ENCODE measurements at regions not wholly inside any gene's neighbourhood (a gene's known extent, or its start where the extent isn't known, plus 50 kb on each side); places are given as distances from the start of the nearest gene placed in this dataset.

- H3K79me2 ChIP-seq (ENCODE audit: insufficient read depth, low read length), result no peaks in the 10 kb centered on the region
- H3K4me3 ChIP-seq (ENCODE audit: low read depth in 1 of 2, low read length in 2 of 2), result no peak overlapping the region
- H3K27me3 ChIP-seq (ENCODE audit: insufficient read depth, low read length, poor library complexity), result no peaks in the 10 kb centered on the region
- no peak overlapping the region for H3K9ac ChIP-seq (ENCODE audit: low read depth, low read length)
- H3K4me1 ChIP-seq (ENCODE audit: insufficient read depth, low read length), result no peaks in the 10 kb centered on the region
- ATAC-seq (ENCODE audit: insufficient read depth, low read depth) (no peak), DNase-seq (no peak)
- H3K4me2 ChIP-seq (ENCODE audit: insufficient read depth, low read length), result no peak overlapping the region
- no peak overlapping the region for H3K27ac ChIP-seq (ENCODE audit: low read length)
- no peaks in the 10 kb centered on the region for H3K36me3 ChIP-seq (ENCODE audit: insufficient read depth, low read length)
- TF ChIP-seq EZH2 (IDR thresholded peaks at IDR 0.05; ENCODE audit: borderline replicate concordance, low read depth, low read length, severe bottlenecking) (no peak), CTCF (IDR thresholded peaks at IDR 0.05; ENCODE audit: borderline replicate concordance, extremely low read depth, low read length, poor library complexity, severe bottlenecking) (no peak)
- no peak overlapping the region for H2AFZ ChIP-seq (ENCODE audit: low read depth, low read length)
- no peaks in the 10 kb centered on the region for H3K9me3 ChIP-seq (ENCODE audit: insufficient read depth, low read length, severe bottlenecking)
- H4K20me1 ChIP-seq (ENCODE audit: insufficient read depth, low read length), result no peaks in the 10 kb centered on the region
Observed at GRCh38 chr11:109036011-109036410, 371.1 kb downstream of the DDX10 start.

DNA sequence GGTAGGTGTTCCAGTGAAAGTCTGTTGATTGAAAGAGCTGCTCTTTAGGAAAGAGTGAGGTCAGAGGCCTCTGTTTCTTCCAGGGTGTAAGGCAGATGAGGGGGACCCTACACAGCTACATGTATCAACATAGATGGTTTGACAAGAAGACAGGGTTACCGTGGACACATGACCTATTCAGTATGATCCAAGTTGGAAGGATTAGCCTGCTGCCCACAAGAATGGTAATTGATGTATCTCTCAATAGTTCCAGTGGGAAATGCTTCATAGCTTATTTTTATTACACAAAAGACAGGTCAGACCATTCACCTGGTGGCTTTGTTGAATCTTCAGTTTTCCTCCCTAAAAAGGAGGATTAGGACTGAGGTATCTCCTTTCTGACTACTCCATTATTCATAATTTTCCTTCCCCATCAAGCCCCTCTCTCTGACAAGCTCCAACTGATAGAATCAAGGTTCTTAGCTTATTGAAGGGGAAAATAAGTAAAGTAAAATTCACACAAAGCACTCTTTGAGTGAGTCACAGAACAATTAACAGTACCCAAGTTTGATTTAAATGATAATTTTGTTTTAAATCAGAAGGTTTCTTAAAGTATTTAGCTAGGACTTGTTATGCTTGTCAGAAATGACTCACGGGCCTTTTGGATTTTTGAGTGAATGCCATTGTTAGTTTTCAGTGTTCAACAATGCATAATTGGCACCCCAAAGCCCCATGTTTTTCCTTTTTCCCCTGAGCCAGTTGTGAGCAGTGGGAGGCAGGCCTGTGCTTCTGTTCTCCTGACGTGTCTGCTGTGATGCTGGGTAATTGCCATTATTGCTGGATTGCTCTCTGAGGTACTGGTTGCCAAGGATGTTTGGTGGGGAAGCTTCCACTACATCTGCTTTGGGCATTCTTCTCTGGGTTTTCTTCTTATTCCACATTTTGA, 373.2 kb downstream of the DDX10 start:
- DNase-seq, result no peak
- H3K27ac ChIP-seq (ENCODE audit: low read length), result no peak overlapping the region
- H3K4me2 ChIP-seq (ENCODE audit: insufficient read depth, low read length), result no peak overlapping the region
- no peak for ATAC-seq (ENCODE audit: insufficient read depth, low read depth)
- TF ChIP-seq CTCF (IDR thresholded peaks at IDR 0.05; ENCODE audit: borderline replicate concordance, extremely low read depth, low read length, poor library complexity, severe bottlenecking), result no peak
- TF ChIP-seq EZH2 (IDR thresholded peaks at IDR 0.05; ENCODE audit: borderline replicate concordance, low read depth, low read length, severe bottlenecking), result no peak
- no peak overlapping the region for H3K4me3 ChIP-seq (ENCODE audit: low read depth in 1 of 2, low read length in 2 of 2)
- no peaks in the 10 kb centered on the region for H3K4me1 ChIP-seq (ENCODE audit: insufficient read depth, low read length)
- H3K27me3 ChIP-seq (ENCODE audit: insufficient read depth, low read length, poor library complexity), result no peaks in the 10 kb centered on the region
- H3K36me3 ChIP-seq (ENCODE audit: insufficient read depth, low read length), result no peaks in the 10 kb centered on the region
- H3K9me3 ChIP-seq (ENCODE audit: insufficient read depth, low read length, severe bottlenecking), result no peaks in the 10 kb centered on the region
- H2AFZ ChIP-seq (ENCODE audit: low read depth, low read length), result no peak overlapping the region
- H3K79me2 ChIP-seq (ENCODE audit: insufficient read depth, low read length), result no peaks in the 10 kb centered on the region
- H3K9ac ChIP-seq (ENCODE audit: low read depth, low read length), result no peak overlapping the region
- no peaks in the 10 kb centered on the region for H4K20me1 ChIP-seq (ENCODE audit: insufficient read depth, low read length)

GRCh38 chr11:109039611-109040010, 374.7 kb downstream of the DDX10 start:
- no peaks in the 10 kb centered on the region for H3K27me3 ChIP-seq (ENCODE audit: insufficient read depth, low read length, poor library complexity)
- H4K20me1 ChIP-seq (ENCODE audit: insufficient read depth, low read length), result no peaks in the 10 kb centered on the region
- H3K4me2 ChIP-seq (ENCODE audit: insufficient read depth, low read length), result no peak overlapping the region
- no peaks in the 10 kb centered on the region for H3K4me1 ChIP-seq (ENCODE audit: insufficient read depth, low read length)
- H3K4me3 ChIP-seq (ENCODE audit: low read depth in 1 of 2, low read length in 2 of 2), result no peak overlapping the region
- TF ChIP-seq CTCF (IDR thresholded peaks at IDR 0.05; ENCODE audit: borderline replicate concordance, extremely low read depth, low read length, poor library complexity, severe bottlenecking), result no peak
- no peak for TF ChIP-seq EZH2 (IDR thresholded peaks at IDR 0.05; ENCODE audit: borderline replicate concordance, low read depth, low read length, severe bottlenecking)
- H3K36me3 ChIP-seq (ENCODE audit: insufficient read depth, low read length), result no peaks in the 10 kb centered on the region
- DNase-seq (no peak), ATAC-seq (ENCODE audit: insufficient read depth, low read depth) (no peak)
- H3K9me3 ChIP-seq (ENCODE audit: insufficient read depth, low read length, severe bottlenecking), result no peaks in the 10 kb centered on the region
- H3K27ac ChIP-seq (ENCODE audit: low read length), result no peak overlapping the region
- H3K9ac ChIP-seq (ENCODE audit: low read depth, low read length), result no peak overlapping the region
- H3K79me2 ChIP-seq (ENCODE audit: insufficient read depth, low read length), result no peaks in the 10 kb centered on the region
- no peak overlapping the region for H2AFZ ChIP-seq (ENCODE audit: low read depth, low read length)
